ENCODE measurements at regions not wholly inside any gene's neighbourhood (a gene's known extent, or its start where the extent isn't known, plus 50 kb on each side); places are given as distances from the start of the nearest gene placed in this dataset.

GRCh38 chr2:222088561-222088960, 210.2 kb downstream of the PAX3 start:
- no peak for TF ChIP-seq YY1 (IDR thresholded peaks at IDR 0.05; ENCODE audit: insufficient read depth, insufficient read length)
- TF ChIP-seq SUZ12 (IDR thresholded peaks at IDR 0.05; ENCODE audit: extremely low read depth, insufficient read depth, insufficient read length): no peak
